HuH-7 (cell line): ENCODE measurements at regions not wholly inside any gene's neighbourhood (a gene's known extent, or its start where the extent isn't known, plus 50 kb on each side); places are given as distances from the start of the nearest gene placed in this dataset.

Experiments used
- DNase-seq: peaks from one replicate; pipeline ENCODE4 v3.0.0; 2011; ENCODE audit warnings: low spot score

- DNase-seq = no peak
Measured at GRCh38 chr2:20110876-20111275, 59.4 kb upstream of the LAPTM4A start.

- DNase-seq = no peak
Measured at GRCh38 chr2:20110383-20110782, 59.0 kb upstream of the LAPTM4A start.

- peak; percentile 78 for DNase-seq
Measured at GRCh38 chr2:20108655-20109396, 57.4 kb upstream of the LAPTM4A start.

GRCh38 chr2:20107776-20108175 is 56.3 kb upstream of the LAPTM4A start:
- no peak for DNase-seq

GRCh38 chr2:20107352-20107751 is 55.9 kb upstream of the LAPTM4A start:
- DNase-seq = no peak

GRCh38 chr2:20106746-20107145 is 55.3 kb upstream of the LAPTM4A start:
- DNase-seq = no peak

- no peak for DNase-seq
Measured at GRCh38 chr2:20104900-20105545, 53.6 kb upstream of the LAPTM4A start.

- peak; percentile 50 for DNase-seq
Measured at GRCh38 chr2:20103530-20103929, 52.1 kb upstream of the LAPTM4A start.
